Right forelimb (tissue), 1 donor: ENCODE measurements at regions not wholly inside any gene's neighbourhood (a gene's known extent, or its start where the extent isn't known, plus 50 kb on each side); places are given as distances from the start of the nearest gene placed in this dataset.
"Not testable (repeated sequence)": the region's sequence is repeated elsewhere in the genome, so short reads cannot be mapped to it uniquely, and the experiment has no call there.

Source experiments
- DNase-seq: peaks from one replicate; pipeline ENCODE4 v3.0.0-alpha.2; 2018

DNA sequence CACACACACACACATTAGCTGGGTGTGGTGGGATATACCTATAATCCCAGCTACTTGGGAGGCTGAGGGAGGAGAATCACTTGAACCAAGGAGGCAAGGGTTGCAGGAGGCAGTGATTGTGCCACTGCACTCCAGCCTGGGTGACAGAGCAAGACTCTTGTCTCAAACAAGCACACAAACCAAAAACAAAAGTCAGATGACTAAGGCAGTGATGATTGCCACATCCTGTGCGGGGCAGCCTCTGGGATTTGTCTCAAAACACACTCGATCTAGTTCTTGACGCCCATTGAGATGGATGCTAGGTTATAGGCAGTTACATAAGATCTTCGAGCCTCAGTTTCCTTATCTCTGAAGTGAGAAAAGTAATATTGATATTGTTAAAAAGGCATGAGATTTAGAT is 57.8 kb upstream of the NBPF8 start:
- not testable (repeated sequence) for DNase-seq

GRCh38 chr1:120356170-120356569 is 58.7 kb upstream of the NBPF8 start:
- DNase-seq, result not testable (repeated sequence)

DNA sequence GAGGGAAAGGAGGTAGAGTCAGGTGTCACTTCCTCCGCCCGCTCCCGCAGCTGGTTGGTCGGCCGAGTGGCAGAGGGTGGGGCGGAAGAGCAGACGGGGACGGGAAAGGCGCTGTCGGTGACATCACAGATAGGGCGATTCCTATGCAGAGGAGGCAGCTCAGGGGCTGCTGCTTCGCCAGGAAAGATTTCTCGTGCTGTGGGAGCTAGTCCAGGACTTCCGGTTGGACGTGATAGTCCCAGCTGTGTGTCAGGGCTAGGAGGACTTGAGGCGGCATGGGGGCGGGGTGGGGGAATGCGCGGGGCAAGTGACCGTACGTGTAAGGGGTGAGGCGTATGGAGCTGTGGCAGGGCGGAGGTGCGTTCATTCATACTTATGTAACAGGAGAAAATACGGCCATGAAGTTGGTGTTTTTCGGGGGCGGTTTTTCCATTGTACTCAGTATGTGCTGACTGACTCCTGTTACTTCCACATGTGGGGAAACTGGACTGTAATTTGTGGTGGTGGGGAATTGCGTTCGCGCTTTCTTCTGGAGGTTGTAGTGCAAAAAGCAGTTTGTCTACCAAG is 60.1 kb upstream of the NBPF8 start:
- peak; percentile 49 for DNase-seq

DNA sequence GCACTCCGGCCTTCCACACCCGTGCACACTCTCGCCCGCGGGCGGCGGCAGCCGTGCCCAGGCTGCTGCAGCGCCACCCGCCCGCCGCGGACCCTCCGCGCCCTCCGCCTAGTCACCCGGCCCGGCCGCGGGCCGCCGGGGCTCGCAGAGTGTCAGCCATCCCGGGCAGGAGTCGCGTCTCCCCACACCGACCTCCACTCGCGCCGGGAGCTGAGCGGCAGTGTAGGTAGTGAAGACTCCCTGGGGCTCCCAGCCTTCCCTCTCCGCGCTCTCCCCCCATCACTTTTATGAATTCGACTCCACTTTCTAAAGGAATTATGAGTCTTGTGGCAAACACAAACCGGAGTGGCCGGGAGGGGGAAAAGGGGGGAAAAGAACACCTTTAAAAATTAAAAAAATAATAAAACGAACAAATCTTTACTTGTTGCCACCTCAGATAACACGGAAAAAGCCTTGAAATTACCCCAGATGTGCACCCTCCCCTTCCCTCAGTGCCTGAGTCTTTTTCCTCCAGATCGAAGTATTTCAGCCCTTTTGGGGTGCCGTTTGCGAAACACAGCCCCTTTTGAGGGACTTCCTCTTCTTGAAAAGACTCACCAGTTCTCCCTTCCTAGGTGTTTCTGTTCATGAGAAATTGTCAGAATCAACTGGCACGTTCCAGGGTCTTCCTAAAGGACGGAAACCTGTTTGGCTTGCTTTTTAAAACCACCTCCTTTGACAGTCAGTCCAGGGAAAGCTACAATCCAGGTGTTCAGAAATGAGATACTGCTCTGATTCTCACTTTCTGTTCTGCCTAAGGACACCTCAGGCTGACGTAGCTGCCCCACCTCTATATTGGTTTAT is 72.4 kb upstream of the NBPF8 start:
- DNase-seq, result not testable (repeated sequence)

GRCh38 chr1:120341756-120342155 is 73.1 kb upstream of the NBPF8 start:
- DNase-seq, result peak; percentile 61

DNA sequence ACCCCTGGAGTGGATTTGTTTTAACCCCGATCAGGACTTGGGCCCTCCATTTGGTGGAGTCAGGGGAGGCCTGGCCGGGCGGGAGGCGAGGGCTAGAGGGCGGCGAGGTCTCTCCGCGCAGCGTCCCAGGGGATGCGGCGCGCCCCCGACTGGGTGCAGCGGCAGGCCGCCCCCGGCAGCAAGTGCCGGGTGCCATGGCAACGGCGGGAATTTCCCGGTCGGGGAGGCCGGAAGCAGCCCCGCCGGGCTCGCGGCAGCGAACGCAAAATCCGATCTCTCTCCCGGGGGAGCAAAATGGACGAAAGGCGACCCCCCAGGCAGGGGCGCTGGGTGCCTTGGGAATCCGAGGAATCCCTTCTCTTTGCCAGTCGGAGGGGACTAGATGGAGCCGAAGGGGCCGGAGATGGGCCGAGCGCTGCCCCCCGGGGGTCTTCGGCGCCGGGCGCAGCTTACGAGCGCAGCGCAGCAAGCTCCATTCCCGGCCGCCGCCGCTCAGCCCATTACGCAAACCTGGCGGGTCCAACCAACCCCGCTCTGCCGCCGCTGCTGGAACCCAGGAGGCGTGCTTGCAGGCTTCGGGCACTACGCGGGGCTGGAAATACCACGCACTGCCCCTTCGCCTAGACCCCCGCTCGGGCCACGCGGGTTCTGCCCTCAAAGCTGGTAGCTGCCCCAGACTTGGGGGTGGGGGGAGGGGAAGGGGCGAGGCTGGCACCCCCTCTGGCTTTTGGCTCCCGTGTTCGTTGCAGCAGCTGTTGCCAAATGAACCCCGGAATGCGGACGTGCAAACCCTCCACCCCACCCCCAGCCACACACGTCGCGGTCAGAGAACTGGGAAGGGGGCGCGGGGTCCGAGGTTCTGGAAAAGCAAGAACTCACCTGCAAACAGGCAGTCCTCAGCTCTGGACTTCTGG is 73.7 kb upstream of the NBPF8 start:
- DNase-seq, result not testable (repeated sequence)

DNA sequence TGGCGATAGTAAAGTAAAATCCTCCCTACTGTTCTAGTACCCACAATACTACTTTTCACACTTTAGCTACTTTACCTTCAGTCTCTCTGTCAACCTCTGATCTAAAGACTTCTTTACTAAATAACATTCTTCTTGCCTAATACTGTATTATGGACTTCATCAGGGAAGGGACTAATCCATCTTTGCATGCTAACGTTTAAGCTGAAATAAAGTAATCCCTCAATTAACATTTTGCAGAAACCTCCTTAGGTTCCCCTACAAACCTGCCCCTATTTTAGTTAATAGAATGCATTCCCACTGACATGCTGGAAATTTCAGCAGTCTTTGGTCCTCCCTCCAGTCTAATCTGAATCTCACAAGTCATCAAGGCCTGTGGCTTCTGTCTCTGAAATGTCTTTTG is 99.1 kb upstream of the NBPF8 start:
- not testable (repeated sequence) for DNase-seq

DNA sequence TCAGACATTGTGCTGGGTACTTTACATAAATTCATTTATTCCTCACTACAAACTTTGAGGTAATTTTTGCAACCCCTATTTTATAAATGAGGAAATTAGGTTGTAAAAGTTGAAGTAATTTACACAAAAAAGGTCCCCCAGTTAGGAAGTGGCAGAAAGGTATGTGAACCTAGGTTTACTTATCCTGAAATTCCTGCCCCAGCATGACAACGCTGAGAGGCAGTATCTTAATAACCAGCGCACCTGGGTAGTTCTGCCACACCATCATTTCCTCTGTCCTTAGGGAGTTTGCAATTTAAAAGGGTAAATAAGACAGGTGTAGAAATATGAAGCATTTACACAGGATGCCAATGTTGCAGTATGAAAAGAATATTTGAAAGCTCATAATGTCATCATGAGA is 102.9 kb upstream of the NBPF8 start:
- DNase-seq, result not testable (repeated sequence)

- not testable (repeated sequence) for DNase-seq
These were observed 105.8 kb upstream of the NBPF8 start for GRCh38 chr1:120308940-120309578.

GRCh38 chr1:120305046-120305445 is 109.8 kb upstream of the NBPF8 start:
- not testable (repeated sequence) for DNase-seq

DNA sequence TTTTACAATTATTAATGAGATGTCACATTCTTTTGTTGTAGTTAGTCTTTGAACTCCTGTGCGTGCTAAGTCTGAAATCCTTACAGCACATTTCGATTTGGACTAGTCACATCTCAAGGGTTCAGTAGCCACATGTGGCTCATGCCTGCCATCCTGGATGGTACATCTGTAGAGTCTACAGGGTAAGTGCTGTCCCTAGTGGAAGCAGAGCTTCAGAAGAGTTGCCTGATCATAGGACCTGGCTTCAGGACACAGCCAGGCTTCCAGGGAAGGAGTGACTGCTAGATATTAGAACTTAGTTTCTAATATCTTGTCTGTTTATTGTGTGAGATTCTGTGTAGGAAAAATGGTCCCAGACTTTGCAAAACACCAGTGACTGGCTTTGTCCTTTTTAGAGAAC is 110.5 kb upstream of the NBPF8 start:
- not testable (repeated sequence) for DNase-seq

- not testable (repeated sequence) for DNase-seq
These were observed 115.3 kb upstream of the NBPF8 start for GRCh38 chr1:120299433-120300057.

DNA sequence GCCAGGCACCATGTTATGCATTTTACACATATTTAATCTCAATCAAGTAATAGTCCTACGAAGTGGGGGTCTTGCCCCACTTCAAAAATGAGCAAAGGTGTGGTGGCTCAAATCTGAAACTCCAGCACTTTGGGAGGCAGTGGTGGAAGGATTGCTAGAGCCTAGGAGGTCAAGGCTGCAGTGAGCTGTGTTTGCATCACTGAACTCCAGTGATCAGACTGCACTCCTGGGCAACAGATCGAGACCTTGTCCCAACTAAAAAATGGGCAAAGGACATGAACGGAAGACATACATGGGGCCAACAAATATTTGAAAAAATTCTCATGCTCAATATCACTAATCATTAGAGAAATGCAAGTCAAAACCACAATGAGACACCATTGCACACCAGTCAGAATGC is 116.3 kb upstream of the NBPF8 start:
- not testable (repeated sequence) for DNase-seq

GRCh38 chr1:120297345-120297953 is 117.4 kb upstream of the NBPF8 start:
- not testable (repeated sequence) for DNase-seq

- DNase-seq, result not testable (repeated sequence)
These were observed 113.8 kb upstream of the SEC22B start for GRCh38 chr1:120290105-120290504.

DNA sequence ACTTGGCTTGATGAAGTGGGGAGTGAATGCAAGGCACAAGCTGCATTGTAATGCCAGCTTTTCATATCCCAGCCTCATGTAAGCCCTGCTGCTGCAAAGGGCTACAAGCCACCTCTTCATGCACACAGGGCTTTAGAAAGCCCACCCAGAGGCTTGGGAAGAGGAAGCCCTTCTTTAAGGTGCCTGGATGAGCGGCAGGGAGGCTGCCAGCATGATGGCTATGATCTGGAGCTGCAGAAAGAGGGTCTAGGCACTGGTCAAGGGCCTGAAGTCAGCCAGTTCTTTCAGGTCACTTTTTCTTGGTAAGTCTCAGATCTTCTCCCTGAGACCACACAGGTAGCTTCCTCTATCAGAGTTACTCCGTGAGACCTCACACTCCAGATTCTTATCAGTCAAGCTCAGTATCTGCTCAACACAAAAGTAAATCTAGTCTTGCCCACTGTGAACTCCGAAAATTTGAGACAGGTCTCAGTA is 113.3 kb upstream of the SEC22B start:
- not testable (repeated sequence) for DNase-seq

DNA sequence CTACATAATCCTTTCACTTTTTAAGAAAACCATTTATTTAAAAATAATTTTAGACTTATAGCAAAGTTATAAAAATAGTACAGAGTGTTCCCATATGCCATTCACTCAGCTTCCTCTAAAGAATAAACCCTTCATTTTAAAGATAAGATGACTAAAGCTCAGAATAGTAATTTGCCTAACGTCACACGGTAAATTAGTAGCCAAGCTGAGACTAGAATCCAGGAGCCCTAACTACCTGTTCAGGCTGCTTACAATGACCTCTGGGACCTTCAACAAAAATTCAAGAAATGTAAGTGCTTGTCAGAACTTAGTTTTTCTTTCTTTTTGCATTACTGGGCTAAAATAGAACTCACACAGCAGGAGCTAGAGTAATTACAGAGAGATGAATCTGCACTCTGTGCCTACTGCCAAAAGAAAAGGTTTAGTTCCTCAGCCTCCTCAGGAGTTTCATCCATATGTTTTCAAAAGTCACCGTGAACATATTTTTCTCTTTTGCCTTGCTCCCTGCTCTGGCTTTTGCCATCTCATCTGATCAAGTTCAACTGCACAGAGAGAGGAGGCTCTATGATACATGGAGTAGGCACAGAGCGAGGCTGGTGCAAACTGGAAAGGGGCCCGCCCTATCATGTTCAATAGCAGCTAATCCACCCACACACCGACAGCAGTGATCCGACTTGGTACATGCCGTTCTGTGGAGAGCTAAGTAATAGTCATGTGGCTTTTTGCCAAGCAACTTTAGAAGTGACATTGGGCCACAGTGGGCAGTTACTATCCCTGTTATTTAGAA is 112.7 kb upstream of the SEC22B start:
- not testable (repeated sequence) for DNase-seq

- not testable (repeated sequence) for DNase-seq
These were observed 111.8 kb upstream of the SEC22B start for GRCh38 chr1:120288167-120288566.

DNA sequence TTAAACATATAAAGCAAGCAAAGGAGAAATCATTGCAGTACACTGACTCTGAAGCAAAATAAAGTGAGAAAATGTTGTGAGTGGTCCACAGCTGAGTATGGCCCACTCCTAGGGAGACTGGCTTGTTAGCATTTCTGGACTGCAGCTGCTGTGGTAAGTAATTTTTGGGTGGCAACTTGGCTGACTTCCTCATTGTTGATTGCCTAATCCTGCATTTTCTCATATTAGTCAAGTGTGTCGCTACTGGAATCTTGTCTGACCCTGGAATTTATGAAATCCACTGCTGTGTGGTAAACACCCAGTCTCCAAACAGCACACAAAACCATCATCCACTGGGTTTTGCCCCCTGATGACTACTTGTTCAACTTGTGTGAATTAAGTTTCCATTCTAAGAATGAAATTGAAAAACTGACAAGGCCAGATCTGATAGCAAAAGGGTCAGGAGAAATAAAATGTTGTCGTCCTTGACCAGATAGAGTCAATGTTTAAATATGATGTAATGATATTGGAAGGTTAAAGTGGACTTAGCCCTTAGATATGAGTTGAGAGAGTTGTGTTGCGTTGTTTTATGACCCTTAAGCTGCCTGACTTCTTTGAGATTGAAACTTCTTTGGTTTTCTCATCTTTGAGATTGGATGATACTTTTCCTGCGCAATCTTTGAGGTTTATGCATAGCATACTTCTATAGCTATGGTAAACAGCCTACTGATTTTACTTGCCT is 106.6 kb upstream of the SEC22B start:
- not testable (repeated sequence) for DNase-seq

GRCh38 chr1:120278259-120278610 is 101.9 kb upstream of the SEC22B start:
- not testable (repeated sequence) for DNase-seq
